ENCODE measurements at regions not wholly inside any gene's neighbourhood (a gene's known extent, or its start where the extent isn't known, plus 50 kb on each side); places are given as distances from the start of the nearest gene placed in this dataset.

- TF ChIP-seq PKNOX1 (IDR thresholded peaks at IDR 0.05), result no peak
- no peak for TF ChIP-seq FOXK2 (IDR thresholded peaks at IDR 0.05)
- no peak for TF ChIP-seq SP1 (IDR thresholded peaks at IDR 0.05)
- no peak for TF ChIP-seq L3MBTL2 (conservative IDR thresholded peaks at IDR 0.05)
- TF ChIP-seq SUZ12 (IDR thresholded peaks at IDR 0.05), result no peak
- TF ChIP-seq ARNT (IDR thresholded peaks at IDR 0.05), result no peak
- TF ChIP-seq FOXM1 (IDR thresholded peaks at IDR 0.05; ENCODE audit: borderline replicate concordance), result no peak
- no peak for TF ChIP-seq FOXA1 (IDR thresholded peaks at IDR 0.05)
- TF ChIP-seq ELF4 (IDR thresholded peaks at IDR 0.05), result no peak
- no peak for TF ChIP-seq TARDBP (IDR thresholded peaks at IDR 0.05)
Observed at GRCh38 chr12:87795555-87795954, 233.6 kb downstream of the C12orf50 start.

Data from HEK293T (cell line).